Jurkat, Clone E6-1 (cell line): ENCODE measurements at regions not wholly inside any gene's neighbourhood (a gene's known extent, or its start where the extent isn't known, plus 50 kb on each side); places are given as distances from the start of the nearest gene placed in this dataset.
"Not testable (repeated sequence)": the region's sequence is repeated elsewhere in the genome, so short reads cannot be mapped to it uniquely, and the experiment has no call there.

Experiments used
- DNase-seq: peaks from one replicate; pipeline ENCODE4 v3.0.0-alpha.2; 2011; ENCODE audit warnings: low read depth, low spot score
- H3K4me3 ChIP-seq: 2 replicates; pipeline ENCODE4 v1.5.1; 2011; ENCODE audit warnings: mild to moderate bottlenecking, low read length, control low read depth, moderate library complexity

DNA sequence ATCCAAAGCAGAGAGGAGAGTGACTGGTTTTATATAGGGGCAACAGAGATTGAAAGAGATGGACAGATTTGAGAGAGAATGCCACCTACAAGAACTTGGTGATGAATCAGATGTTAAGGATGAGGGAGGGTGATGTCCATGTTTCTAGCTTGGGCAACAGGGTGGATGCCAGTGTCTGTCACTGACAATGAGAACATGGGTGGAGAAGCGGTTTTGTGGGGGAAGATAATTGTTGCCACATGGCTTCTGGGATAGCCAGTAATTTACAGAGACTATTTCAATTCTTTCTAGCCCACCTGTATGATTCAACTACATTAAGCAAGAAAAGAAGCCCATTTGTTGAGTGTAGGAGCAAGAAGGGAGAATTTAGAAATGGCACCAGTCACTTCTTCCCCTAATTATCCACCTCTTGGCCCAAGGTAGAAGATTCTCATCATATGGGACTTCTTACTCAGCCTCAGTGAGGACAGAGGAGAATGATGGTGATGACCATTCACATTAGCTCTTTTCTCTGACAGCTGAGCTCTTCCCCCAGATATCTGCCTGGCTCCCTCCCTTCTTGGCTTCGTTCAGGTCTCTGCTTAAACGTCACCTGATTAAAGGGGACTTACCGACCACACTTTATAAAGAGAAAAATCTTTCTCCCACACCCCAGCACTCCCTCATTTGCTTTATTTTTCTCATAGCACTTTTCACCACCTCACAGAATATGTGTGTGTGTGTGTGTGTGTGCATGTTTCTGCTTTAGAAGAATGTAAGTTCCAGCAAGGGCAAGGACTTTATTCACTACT, 117.8 kb downstream of the DUSP6 start:
- H3K4me3 ChIP-seq = no peak overlapping the region
- no peak for DNase-seq

DNA sequence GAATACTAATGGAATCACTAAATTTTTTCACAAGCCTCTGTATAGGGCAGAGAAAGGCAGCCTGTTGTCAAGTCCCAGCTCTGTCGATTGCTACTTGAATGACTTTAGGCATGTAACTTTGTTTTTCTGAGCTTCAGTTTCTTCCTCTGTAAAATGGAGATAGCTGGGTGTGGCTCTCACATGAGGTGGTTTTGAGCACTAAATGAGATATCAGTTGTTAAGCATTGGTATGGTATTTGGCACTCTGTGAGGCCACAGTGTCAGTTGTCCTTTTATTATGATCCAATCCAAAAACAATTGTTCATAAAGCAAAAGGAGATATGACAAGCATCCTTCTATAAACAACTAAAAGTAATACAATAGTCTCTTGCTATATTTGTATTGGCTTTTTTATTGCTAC, 120.6 kb downstream of the DUSP6 start:
- no peak for DNase-seq
- H3K4me3 ChIP-seq = no peak overlapping the region

DNA sequence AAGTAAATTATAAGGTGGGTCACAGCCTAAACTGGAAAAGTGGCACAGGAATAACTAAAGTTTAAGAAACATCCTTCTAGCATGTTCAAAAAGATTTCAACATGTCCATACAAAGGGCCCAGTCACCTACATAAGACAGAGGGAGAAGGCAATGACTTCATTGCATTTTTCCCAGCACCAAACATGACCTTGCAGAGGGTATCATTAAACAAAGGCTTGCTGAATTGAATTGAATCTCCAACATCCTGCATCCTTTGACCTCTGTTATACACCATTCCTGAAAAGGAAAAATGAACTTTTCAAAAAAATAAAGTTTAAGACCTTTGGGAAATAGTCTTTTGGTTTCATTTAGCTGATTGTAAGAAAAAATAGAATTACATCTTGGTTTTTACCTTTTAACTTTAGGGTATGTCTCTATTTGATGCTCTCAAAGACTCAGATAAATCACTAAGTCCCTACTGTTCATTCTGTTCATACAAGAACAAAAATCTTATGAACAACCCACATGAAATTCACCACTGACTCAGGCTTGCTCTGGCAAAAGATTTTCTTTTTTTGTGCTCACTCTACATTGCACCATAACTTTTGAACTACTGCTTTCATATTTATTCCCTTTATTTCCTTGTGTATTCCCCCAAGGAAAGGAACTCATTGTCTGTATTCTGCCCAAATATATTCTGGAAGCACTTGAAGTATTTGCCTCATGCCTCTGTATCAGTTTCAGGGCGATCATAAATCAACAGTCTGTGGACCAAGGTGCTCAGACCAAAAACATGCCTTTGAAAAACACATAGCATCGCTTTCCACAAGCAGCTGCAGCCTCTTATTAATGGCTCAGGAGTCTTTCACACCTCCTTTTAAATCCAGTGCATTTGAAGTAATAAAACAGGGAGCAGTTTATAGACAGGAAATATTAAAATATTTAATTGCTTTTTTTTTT, 121.7 kb downstream of the DUSP6 start:
- DNase-seq = no peak
- no peak overlapping the region for H3K4me3 ChIP-seq

DNA sequence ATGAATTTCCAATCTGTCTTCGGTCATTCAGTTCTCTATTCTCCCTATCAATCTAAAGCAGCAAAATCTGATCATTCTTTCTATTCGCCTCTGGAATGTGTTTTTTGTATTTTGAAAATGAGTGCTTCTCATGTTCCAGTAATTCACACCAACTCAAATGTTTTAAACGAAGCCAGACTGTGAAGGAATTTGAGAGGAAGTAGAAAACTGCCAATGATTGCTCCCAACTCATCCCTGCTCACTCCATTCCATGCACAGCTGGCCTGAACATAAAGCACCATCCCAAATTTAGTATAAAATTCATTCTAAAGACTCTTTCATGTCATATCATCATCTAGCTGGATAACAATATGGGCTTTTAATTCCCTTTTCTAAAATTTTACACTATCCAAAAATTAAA, 123.8 kb downstream of the DUSP6 start:
- no peak for DNase-seq
- no peak overlapping the region for H3K4me3 ChIP-seq

DNA sequence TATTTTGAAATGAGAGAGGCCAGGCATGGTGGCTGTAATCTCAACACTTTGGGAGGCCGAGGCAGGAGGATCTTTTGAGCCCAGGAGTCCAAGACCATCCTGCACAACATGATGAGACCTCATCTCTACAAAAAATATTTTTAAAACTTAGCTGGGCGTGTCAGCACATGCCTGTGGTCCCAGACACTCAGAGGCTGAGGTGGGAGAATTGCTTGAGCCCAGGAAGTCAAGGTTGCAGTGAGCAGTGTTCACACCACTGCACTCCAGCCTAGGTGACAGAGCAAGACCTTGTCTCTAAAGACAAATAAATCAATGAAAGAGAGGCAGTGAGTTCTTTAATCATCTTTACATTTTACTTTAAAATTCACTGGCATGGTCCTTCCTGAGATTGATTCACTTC, 124.5 kb downstream of the DUSP6 start:
- no peak for DNase-seq

DNA sequence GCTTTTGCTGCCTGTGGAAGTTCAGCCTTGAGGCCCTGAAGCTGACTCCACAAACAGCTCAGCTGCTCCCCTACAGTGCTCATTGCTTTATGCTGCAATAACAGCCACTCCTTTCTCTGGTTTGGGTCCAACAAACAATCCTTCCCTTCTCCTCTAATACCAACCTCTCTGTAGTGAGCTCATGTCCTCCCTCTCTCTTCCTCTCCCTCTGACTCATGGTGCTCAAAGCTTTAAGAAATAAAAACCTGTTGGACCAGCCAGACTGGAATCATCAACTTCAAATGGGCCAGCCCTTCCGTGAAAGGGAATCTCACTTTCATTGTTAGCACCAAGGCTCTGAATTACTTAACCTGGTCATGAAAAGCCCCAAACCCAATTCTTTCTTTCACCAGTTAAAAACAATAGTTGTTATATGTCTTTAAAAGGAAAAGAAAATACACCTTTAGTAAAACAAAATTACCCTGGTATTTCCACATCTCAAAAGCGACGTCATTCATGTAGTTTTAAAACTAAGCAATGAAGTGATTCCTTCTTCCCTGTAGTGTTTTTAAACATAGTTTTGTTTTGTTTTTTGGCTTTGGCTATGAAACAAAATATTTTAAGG, 126.4 kb downstream of the DUSP6 start:
- H3K4me3 ChIP-seq = no peak overlapping the region
- no peak for DNase-seq

More for the DNA sequence above, 124.5 kb downstream of the DUSP6 start:
- no peak overlapping the region for H3K4me3 ChIP-seq

DNA sequence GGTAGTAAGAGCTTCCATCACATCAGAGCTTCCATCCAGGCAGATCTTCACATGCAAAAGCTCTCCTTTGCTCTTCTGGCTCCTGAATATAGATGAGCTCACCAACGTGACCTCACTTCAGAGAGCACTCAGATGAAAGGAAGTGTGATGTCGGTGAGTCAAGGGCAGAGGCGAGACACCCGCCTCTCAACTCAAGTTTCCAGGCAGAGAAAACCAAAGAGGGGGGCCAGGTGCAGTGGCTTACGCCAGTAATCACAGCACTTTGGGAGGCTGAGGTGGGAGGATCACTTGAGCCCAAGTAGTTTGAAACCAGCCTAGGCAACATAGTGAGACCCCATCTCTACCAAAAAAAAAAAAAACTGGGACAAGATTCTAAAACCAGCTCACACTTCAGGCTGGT, 126.9 kb downstream of the DUSP6 start:
- no peak overlapping the region for H3K4me3 ChIP-seq
- DNase-seq = peak; percentile 85

DNA sequence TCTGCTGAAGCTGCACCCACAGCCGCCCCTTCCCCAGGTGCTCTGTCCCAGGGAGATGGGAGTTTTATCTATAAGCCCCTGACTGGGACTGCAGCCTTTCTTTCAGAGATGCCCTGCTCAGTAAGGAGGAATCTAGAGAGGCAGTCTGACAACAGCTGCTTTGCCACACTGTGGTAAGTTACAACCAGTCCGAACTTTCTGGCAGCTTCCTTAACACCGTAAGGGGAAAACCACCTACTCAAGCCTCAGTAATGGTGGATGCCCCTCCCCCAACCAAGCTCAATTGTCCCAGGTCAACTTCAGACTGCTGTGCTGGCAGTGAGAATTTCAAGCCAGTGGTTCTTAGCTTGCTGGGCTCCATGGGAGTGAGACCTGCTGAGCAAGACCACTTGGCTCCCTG, 129.7 kb downstream of the DUSP6 start:
- not testable (repeated sequence) for DNase-seq, H3K4me3 ChIP-seq

DNA sequence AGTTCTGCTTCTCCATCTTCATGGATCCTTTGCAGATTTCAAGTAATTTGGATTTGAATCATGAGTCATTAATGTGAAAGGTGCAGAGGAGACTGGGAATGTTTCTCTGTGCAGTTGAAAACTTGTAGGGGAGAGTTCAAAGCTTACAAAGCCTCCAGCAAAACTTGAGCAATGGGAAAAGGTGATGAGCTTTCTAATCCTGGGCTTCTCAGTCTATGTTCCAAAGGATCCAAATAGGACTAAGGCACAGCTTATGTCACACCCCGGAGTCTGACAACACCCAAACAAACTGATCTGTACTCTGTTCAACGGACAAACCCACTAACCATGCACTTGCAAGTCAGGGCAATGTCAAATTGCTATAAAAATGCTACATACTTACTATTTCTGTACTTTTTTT, 134.8 kb downstream of the DUSP6 start:
- DNase-seq = no peak
- H3K4me3 ChIP-seq = no peak overlapping the region

DNA sequence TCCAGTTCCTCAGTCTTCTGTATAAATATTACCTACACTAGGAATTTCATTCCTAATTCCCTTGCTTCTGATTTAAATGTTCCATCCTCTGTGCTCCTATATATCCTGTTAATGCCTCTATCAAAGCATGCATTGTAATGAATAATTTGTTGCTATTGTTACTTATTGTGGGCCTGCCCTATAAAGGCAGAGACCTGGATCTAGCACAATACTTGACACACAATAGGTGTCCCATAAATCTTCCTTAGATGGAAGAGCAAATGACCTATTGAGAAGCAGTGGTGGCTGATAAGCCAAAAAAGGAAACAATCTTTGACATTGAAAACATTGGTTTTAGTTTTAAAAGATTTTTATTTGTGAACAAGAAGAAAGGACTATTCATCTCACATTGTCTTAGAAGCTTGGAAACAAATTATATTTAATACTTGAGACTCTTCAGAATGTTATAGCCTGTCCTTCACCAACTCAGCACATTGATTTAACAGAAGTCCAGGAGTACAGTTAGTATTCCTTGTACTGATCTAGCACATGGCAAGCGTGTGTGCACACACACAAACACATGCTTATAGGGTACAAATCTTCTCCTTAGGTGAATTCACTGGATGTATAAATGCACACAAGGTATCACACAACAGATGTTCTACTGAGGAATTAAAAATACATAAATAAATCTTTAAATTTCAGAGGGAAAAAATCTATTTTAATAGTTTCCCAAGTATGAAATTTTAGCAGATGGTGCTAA, 135.9 kb downstream of the DUSP6 start:
- no peak for DNase-seq
- H3K4me3 ChIP-seq = no peak overlapping the region

DNA sequence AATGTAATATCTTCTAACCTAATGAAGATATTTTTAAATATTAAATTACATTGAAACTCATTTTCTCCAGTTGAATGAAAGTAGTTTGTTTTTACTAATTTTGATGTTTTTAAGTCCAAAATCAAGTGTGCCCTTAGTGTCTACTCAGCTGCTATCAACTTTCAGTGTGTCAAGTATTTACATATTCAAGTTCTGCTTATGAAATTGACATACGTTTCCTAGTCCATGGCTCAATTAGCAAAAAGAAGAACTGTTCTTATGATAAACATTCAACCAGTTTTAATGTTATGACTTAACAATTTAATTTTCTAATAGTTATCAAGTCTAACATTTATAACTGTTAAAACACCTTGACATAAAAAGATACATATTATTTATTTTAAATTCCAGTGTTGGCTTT, 137.1 kb downstream of the DUSP6 start:
- no peak overlapping the region for H3K4me3 ChIP-seq
- no peak for DNase-seq

DNA sequence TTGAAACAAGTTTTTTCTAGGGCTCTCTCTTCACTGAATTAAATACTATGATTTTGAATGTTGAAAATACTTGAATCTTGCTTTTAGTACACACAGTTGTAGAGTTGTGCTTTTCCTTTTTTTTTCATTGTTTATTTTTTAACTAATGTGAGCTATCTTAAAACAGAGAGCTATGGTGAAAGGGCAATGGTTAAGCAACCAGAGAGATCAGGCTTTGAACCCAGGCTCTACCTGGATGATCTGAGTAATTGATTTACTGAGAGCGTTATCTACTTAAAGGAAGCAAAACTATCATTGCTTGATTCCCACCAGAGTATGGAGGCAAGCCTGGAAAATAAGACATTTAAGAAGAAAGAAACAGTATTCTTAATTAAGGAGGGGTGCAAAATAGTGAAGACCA, 138.6 kb downstream of the DUSP6 start:
- H3K4me3 ChIP-seq = no peak overlapping the region
- no peak for DNase-seq

DNA sequence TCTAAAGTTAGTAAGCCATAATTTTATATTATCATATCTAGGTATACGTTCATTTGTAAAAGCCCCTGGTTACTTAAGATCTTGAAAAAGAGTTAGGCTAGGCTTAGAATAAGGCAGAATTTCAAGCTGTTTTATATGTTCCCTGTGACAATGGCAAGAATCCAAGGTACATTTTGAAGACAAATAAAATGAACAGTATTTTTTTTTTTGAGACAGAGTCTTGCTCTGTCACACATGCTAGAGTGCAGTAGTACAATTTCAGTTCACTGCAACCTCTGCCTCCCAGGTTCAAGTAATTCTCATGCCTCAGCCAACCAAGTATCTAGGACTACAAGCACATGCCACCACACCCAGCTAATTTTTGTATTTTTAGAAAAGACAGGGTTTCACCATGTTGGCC, 139.2 kb downstream of the DUSP6 start:
- no peak overlapping the region for H3K4me3 ChIP-seq
- no peak for DNase-seq

DNA sequence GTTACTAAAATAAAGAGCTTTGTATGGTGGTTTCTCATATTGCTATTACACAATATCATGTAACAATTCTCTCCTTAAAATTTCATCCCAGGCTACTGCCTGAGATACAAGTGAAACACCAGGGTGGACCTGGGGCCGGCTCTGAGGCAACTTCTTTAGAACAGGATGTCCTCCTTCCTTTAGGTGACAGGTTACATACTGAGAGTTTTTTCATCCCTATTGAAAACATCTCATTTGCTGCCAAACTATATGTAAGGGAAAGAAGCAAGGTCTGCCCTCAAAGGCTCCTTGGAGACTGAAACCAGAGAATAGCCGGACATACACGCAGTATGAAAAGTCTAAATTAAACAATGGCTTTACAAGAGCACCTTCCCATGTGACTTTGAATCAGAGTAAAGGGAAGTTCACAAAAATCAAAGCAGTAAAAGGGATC, 139.9 kb downstream of the DUSP6 start:
- no peak for DNase-seq
- no peak overlapping the region for H3K4me3 ChIP-seq

DNA sequence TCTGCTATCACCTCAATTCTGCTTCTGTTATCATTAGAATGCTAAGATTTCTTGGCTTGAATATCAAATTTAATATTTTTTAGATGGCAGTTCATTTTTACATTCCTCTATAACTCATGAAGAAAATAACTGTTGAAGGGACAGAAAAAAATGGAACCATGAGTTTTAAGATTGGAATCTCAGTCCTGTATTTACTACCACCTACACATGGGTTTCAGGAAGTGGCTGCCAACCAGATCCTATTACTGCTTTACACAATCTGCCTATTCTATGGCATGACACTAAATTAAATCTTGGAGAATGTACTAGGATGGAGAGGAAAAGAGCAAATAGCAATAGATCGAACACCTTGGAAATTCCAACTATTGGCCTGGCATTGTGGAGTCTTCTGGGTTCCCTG, 140.8 kb downstream of the DUSP6 start:
- no peak overlapping the region for H3K4me3 ChIP-seq
- DNase-seq = no peak

DNA sequence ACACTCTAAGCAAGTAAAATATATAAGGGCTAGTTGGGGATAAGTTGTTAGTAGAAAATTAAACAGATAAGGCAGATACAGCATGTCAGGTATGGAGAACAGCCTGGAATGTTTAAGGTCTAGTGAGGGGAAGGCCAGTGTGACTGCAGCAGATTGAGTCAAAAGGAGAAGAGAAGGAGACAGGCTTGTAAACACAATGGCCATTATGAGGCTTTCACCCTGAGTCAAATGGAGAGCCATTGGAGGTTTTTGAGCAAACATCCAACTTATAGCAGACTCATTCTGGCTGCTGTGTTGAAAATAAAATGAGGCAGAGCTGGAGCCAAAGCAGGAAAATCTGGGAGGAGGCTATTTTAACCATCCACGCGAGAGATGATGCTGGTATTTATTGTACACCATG, 142.0 kb downstream of the DUSP6 start:
- no peak overlapping the region for H3K4me3 ChIP-seq
- no peak for DNase-seq

DNA sequence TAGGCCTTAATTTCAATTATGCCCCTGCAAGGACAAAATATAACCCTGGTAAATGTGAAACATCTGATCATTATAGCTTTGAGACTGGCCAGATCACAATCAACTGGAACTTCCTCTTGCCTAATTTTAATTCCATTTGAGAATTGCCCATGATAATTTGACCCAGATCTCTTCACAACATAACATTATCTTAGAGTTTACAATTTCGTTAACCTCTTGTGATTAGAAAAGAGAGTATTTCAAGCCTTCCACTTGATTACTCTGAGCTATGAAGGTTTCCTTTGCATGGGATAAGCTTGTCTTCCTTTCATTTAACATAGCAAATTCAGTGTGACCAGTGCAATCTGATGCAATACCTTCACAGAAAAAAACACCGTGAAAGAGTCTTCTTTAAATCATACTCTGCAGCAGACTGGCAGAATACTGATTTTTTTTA, 143.6 kb downstream of the DUSP6 start:
- no peak overlapping the region for H3K4me3 ChIP-seq
- DNase-seq = no peak

DNA sequence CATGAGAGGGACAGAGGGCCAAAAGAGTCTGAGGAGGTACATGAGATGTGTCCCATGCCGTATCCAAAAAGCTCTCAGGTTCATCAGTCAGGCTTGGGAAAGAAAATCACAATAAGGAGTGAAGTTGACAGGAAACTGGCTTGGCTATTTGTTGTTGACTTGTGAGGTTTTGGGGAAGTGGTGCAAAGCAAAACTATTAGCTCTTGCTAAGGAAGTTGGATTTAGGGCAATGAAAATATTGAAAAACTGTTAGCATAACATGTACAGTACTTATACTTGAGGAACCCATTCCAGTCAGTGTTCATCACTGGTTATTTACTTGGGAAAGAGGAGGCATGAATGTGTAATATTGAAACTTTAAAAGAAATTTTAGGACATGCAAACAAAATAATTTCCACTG, 145.9 kb downstream of the DUSP6 start:
- no peak overlapping the region for H3K4me3 ChIP-seq
- no peak for DNase-seq

DNA sequence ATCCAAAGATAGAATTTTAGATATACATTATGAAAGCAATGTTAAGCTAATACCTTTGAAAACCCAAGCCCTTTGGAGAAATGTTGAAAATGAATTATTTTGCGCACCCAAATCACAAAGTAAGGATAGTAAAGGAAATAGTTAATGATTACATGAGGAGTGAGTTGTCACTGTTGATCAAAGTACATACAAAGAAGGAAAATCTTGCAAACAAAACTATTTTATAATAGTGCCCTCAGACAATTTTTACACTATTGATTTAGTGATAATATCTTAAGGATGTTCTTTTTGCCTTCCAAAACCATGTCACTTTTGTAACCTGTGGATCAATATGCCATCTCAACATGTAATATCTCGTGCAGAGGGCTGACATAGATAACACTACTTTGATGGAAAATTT, 146.8 kb downstream of the DUSP6 start:
- no peak for DNase-seq

More for the DNA sequence above, 146.8 kb downstream of the DUSP6 start:
- H3K4me3 ChIP-seq = no peak overlapping the region
